Testis (tissue), 2 donors: ENCODE measurements at regions not wholly inside any gene's neighbourhood (a gene's known extent, or its start where the extent isn't known, plus 50 kb on each side); places are given as distances from the start of the nearest gene placed in this dataset.

Source experiments
- POLR2A ChIP-seq: fragments of 450-650 bp; IDR thresholded peaks from one replicate; pipeline ENCODE4 v1.6.1; 2017; ENCODE audit warnings: antibody characterized with exemption, mild to moderate bottlenecking, moderate library complexity
- TF ChIP-seq, protein P1 (sequence below), 3 experiments: fragments of 450-650 bp in 2 of 3; fragments of 200-600 bp in 1 of 3; sonication (generic) in 1 of 3; IDR thresholded peaks; one replicate each; pipeline ENCODE4 v1.5.1; 2016 to 2019; ENCODE audit warnings: antibody characterized with exemption in 3 of 3, mild to moderate bottlenecking in 2 of 3, moderate library complexity in 1 of 3

DNA sequence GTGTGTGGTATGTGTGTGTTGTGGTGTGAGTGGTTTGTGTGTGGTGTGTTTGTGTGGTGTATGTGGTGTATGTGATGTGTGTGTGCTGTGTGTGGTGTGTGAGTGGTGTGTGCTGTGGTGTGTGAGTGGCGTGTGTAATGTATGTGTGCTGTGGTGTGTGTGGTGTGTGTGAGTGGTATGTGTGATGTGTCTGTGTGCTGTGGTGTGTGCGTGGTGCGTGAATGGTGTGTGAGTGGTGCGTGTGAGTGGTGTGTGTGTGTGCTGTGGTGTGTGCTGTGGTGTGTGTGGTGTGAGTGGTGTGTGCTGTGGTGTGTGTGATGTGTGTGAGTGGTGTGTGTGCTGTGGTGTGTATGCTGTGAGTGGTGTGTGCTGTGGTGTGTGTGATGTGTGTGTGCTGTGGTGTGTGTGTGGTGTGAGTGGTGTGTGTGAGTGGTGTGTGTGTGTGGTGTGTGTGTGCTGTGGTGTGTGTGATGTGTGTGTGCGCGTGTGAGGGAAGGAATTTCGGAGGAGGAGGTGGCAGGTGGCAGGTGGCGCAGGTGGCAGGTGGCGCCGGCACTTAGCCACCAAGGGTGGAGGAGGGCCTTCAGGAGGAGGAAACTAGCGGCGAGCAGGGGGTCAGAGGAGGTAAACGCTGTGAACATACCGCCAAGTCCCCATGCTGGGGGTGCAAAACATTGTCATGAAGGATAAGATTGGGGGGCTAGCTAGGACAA is 191.8 kb downstream of the MELK start:
- TF ChIP-seq, protein P1, sequence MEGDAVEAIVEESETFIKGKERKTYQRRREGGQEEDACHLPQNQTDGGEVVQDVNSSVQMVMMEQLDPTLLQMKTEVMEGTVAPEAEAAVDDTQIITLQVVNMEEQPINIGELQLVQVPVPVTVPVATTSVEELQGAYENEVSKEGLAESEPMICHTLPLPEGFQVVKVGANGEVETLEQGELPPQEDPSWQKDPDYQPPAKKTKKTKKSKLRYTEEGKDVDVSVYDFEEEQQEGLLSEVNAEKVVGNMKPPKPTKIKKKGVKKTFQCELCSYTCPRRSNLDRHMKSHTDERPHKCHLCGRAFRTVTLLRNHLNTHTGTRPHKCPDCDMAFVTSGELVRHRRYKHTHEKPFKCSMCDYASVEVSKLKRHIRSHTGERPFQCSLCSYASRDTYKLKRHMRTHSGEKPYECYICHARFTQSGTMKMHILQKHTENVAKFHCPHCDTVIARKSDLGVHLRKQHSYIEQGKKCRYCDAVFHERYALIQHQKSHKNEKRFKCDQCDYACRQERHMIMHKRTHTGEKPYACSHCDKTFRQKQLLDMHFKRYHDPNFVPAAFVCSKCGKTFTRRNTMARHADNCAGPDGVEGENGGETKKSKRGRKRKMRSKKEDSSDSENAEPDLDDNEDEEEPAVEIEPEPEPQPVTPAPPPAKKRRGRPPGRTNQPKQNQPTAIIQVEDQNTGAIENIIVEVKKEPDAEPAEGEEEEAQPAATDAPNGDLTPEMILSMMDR (IDR thresholded peaks at IDR 0.05) = no peak
- no peak for TF ChIP-seq POLR2A
